ENCODE measurements at regions not wholly inside any gene's neighbourhood (a gene's known extent, or its start where the extent isn't known, plus 50 kb on each side); places are given as distances from the start of the nearest gene placed in this dataset.

GRCh38 chr18:22470248-22471235, 52.8 kb upstream of the CTAGE1 start:
- no peak for TF ChIP-seq POLR2A (IDR thresholded peaks at IDR 0.05)
- TF ChIP-seq CTCF (IDR thresholded peaks at IDR 0.05), result no peak

Measured in esophagus squamous epithelium (tissue), 4 donors.